MG63 (cell line): ENCODE measurements at regions not wholly inside any gene's neighbourhood (a gene's known extent, or its start where the extent isn't known, plus 50 kb on each side); places are given as distances from the start of the nearest gene placed in this dataset.
A peak's percentile ranks its signal among the peaks of the same experiment; 100 is the strongest.

Source experiments
- DNase-seq: peaks from one replicate; pipeline ENCODE4 v3.0.0-alpha.2; 2020
- H3K27me3 ChIP-seq: fragments of 250-450 bp; sonication (Bioruptor Pico); 2 replicates; pipeline ENCODE4 v1.5.1; 2020; ENCODE audit warnings: mild to moderate bottlenecking, moderate library complexity
- H3K36me3 ChIP-seq: fragments of 250-450 bp; sonication (Bioruptor Pico); 2 replicates; pipeline ENCODE4 v1.5.1; 2020; ENCODE audit warnings: mild to moderate bottlenecking, moderate library complexity
- H3K4me3 ChIP-seq: fragments of 250-450 bp; sonication (Bioruptor Pico); 2 replicates; pipeline ENCODE4 v1.5.1; 2020; ENCODE audit warnings: mild to moderate bottlenecking, moderate library complexity
- H3K9me3 ChIP-seq: fragments of 250-450 bp; sonication (Bioruptor Pico); 2 replicates; pipeline ENCODE4 v1.5.1; 2020; ENCODE audit warnings: mild to moderate bottlenecking, moderate library complexity

DNA sequence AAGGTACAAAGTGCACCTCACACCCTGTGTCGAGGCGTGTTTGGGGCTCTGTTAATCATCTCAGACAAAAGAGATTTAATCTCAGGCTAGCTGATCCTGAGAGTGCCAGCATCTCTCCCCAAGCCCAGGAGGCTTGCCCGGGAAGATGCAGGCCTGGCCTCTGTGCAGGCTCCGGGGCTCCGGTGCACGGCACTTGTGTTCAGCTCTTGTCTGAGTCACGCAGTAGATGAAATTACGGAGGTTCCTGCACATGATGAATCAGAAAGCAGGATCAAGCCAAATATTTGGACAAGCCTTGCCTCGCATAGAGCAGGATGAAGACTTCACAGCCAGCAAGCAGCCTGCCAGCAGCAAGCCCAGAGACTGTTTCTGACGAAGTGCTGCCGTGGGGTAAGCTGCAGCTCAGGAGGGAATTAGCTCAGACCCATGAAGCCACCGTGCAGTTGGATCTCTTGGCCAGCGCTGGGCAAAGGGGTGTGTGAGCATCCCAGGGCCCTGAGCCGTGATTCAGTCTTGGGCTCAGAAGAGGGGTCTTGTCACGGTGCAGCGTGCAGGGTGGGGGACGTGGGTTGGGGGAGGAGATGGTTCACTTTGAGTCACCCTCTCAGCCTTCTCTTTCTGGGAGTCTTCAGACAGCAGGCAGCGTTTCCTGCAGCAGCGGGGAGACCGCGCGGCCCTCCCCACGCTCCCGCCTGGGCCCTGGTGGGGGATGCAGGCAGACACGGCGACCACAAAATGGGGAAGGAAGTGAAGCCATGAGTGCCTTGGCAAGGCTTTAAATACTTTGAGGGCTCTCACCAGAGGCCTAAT, 89.2 kb upstream of the MEF2A start:
- no peaks in the 10 kb centered on the region for H3K36me3 ChIP-seq
- H3K4me3 ChIP-seq: peak overlapping the region; percentile 20
- H3K9me3 ChIP-seq: peaks cover 3% of the 10 kb centered on the region; the same call in 1 of the 2 replicates
- H3K27me3 ChIP-seq: no peaks in the 10 kb centered on the region
- peak; percentile 99 for DNase-seq

- DNase-seq: no peak
- Histone ChIP-seq H3K27me3 (no peaks in the 10 kb centered on the region), H3K4me3 (no peak overlapping the region), H3K9me3 (peaks cover 3% of the 10 kb centered on the region; the same call in 1 of the 2 replicates), H3K36me3 (no peaks in the 10 kb centered on the region)
Observed at GRCh38 chr15:99477791-99478471, 87.9 kb upstream of the MEF2A start.

GRCh38 chr15:99478977-99479376, 86.8 kb upstream of the MEF2A start:
- no peak for DNase-seq
- peaks cover 3% of the 10 kb centered on the region; the same call in 1 of the 2 replicates for H3K9me3 ChIP-seq
- no peak overlapping the region for H3K4me3 ChIP-seq
- H3K36me3 ChIP-seq: no peaks in the 10 kb centered on the region
- H3K27me3 ChIP-seq: no peaks in the 10 kb centered on the region

DNA sequence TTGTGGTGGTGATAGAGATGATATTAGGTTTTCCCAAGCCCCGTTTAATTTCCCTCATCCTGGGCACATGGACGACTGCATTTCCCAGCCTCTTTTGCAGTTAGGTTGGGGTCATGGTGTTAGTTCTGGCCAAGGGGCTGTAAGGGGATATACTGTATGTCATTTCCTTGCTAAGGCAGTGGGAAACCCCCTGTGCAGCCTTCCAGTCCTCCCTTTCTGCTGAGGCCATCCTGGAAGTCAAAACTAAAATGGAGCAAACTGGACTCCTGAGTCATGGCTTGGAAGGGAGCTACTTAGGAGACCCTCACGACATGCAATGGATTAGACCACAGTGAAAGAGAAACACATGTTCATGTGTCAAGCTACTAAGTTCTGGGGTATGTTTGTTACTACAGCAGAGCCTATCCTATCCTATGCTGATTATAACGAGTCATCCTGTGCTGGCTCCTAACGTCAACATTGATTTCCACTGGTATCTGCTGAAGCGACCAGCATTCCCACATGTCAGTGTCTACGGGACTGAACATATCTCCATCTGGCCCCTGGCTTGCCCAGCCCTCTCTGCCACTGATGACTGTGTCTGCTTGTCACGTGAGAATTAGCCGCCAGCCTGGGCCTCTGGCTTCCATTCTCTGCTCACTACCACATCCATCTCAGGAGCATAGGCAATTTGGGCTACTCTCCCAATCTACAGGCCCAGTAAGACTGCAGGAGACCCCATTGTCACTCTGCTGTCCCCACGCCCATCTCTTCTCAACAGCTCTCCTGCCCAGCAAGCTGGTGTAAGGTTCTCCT, 85.6 kb upstream of the MEF2A start:
- Histone ChIP-seq H3K9me3 (peaks cover 3% of the 10 kb centered on the region; the same call in 1 of the 2 replicates), H3K4me3 (no peak overlapping the region), H3K36me3 (no peaks in the 10 kb centered on the region), H3K27me3 (no peaks in the 10 kb centered on the region)
- DNase-seq: no peak

GRCh38 chr15:99481113-99481950, 84.5 kb upstream of the MEF2A start:
- no peak overlapping the region for H3K4me3 ChIP-seq
- H3K36me3 ChIP-seq: no peaks in the 10 kb centered on the region
- DNase-seq: no peak
- H3K27me3 ChIP-seq: no peaks in the 10 kb centered on the region
- peaks cover 3% of the 10 kb centered on the region; the same call in 1 of the 2 replicates for H3K9me3 ChIP-seq

DNA sequence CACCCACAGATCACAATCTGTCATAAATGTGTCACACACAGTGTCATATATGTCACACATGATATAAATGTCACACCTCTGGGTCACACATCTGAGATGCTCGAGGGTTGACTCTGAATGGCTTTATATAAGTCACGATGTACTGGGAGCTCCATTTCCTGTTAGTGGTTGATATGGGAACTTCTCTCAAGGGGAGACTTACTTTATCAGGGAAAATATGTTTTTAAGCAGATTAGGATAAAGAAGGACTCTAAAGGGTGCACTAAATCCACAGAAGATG, 83.9 kb upstream of the MEF2A start:
- no peak overlapping the region for H3K4me3 ChIP-seq
- H3K27me3 ChIP-seq: no peaks in the 10 kb centered on the region
- H3K9me3 ChIP-seq: peaks cover 3% of the 10 kb centered on the region; the same call in 1 of the 2 replicates

DNA sequence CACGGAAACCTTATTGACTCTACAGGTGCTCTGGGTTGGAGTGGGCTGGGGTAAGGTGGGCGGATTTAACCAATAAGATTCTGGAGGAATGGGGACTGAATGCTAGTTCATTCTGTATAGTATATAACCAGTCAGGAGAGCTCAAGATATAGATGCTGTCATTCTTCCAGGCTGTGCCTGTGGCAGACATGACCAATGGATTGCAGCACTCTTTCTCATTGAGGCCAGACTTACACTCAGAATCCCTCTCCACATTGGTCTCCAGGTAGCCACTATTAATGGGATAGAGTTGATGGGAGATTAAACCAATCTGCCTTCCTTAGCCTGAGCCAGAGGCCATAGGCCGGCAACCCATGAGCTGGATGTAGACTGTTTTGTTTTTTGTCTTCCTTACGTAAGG, 82.8 kb upstream of the MEF2A start:
- Histone ChIP-seq H3K36me3 (no peaks in the 10 kb centered on the region), H3K9me3 (peaks cover 3% of the 10 kb centered on the region; the same call in 1 of the 2 replicates), H3K4me3 (no peak overlapping the region), H3K27me3 (no peaks in the 10 kb centered on the region)
- DNase-seq: no peak

More for the DNA sequence above, 83.9 kb upstream of the MEF2A start:
- no peaks in the 10 kb centered on the region for H3K36me3 ChIP-seq
- DNase-seq: no peak

GRCh38 chr15:99485153-99485961, 80.4 kb upstream of the MEF2A start:
- Histone ChIP-seq H3K36me3 (no peaks in the 10 kb centered on the region), H3K4me3 (no peak overlapping the region), H3K9me3 (no peaks in the 10 kb centered on the region; the same call in 1 of the 2 replicates), H3K27me3 (no peaks in the 10 kb centered on the region)
- DNase-seq: peak; percentile 40

- DNase-seq: no peak
- Histone ChIP-seq H3K36me3 (no peaks in the 10 kb centered on the region), H3K4me3 (no peak overlapping the region), H3K9me3 (no peaks in the 10 kb centered on the region; the same call in 1 of the 2 replicates), H3K27me3 (no peaks in the 10 kb centered on the region)
Observed at GRCh38 chr15:99485992-99486370, 79.8 kb upstream of the MEF2A start.

GRCh38 chr15:99486371-99487336, 79.1 kb upstream of the MEF2A start:
- H3K9me3 ChIP-seq: no peaks in the 10 kb centered on the region; the same call in 1 of the 2 replicates
- H3K4me3 ChIP-seq: peak overlapping the region; percentile 5
- DNase-seq: peak; percentile 100
- H3K27me3 ChIP-seq: no peaks in the 10 kb centered on the region
- no peaks in the 10 kb centered on the region for H3K36me3 ChIP-seq

DNA sequence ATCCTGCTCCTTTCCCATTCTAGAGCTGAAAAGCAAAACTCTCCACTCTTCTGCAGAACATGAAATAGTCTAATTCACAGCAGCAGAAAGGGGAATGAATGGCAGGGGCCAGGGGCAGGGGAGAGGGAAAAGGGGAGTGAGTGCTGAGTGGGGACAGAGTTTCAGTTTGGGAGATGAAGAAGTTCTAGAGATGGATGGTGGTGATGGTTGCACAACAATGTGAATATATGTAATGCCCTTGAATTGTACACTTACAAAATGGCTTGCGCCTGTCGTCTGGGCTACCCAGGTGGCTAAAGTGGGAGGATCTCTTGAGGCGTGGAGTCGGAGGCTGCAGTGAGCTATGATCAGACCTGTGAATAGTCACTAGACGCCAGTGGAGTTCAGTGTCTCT, 78.5 kb upstream of the MEF2A start:
- no peaks in the 10 kb centered on the region for H3K36me3 ChIP-seq

GRCh38 chr15:99492275-99492674, 73.5 kb upstream of the MEF2A start:
- no peak for DNase-seq
- Histone ChIP-seq H3K9me3 (peaks cover 1% of the 10 kb centered on the region; the same call in 1 of the 2 replicates), H3K4me3 (no peak overlapping the region), H3K27me3 (no peaks in the 10 kb centered on the region), H3K36me3 (no peaks in the 10 kb centered on the region)

More for the DNA sequence above, 78.5 kb upstream of the MEF2A start:
- DNase-seq: no peak
- no peaks in the 10 kb centered on the region for H3K27me3 ChIP-seq
- H3K4me3 ChIP-seq: no peak overlapping the region
- H3K9me3 ChIP-seq: no peaks in the 10 kb centered on the region; the same call in 1 of the 2 replicates

- DNase-seq: no peak
Observed at GRCh38 chr15:99492716-99493115, 73.1 kb upstream of the MEF2A start.

GRCh38 chr15:99493461-99493860, 72.3 kb upstream of the MEF2A start:
- no peaks in the 10 kb centered on the region for H3K27me3 ChIP-seq
- DNase-seq: no peak
- no peaks in the 10 kb centered on the region for H3K36me3 ChIP-seq
- H3K9me3 ChIP-seq: peaks cover 5% of the 10 kb centered on the region; the same call in 1 of the 2 replicates
- no peak overlapping the region for H3K4me3 ChIP-seq

More at GRCh38 chr15:99492716-99493115, 73.1 kb upstream of the MEF2A start:
- no peaks in the 10 kb centered on the region for H3K36me3 ChIP-seq
- no peak overlapping the region for H3K4me3 ChIP-seq
- peaks cover 5% of the 10 kb centered on the region; the same call in 1 of the 2 replicates for H3K9me3 ChIP-seq
- H3K27me3 ChIP-seq: no peaks in the 10 kb centered on the region
